ENCODE measurements at regions not wholly inside any gene's neighbourhood (a gene's known extent, or its start where the extent isn't known, plus 50 kb on each side); places are given as distances from the start of the nearest gene placed in this dataset.

GRCh38 chr12:111025792-111026430 lies 105.5 kb upstream of the MYL2 start:
- no peak for TF ChIP-seq CTCF (IDR thresholded peaks at IDR 0.05)
- TF ChIP-seq POLR2A (IDR thresholded peaks at IDR 0.05): no peak

All from uterus (tissue), 2 donors.